HuH-7 (cell line): ENCODE measurements at regions not wholly inside any gene's neighbourhood (a gene's known extent, or its start where the extent isn't known, plus 50 kb on each side); places are given as distances from the start of the nearest gene placed in this dataset.
"Not testable (repeated sequence)": the region's sequence is repeated elsewhere in the genome, so short reads cannot be mapped to it uniquely, and the experiment has no call there.

Experiments used
- DNase-seq: peaks from one replicate; pipeline ENCODE4 v3.0.0; 2011; ENCODE audit warnings: low spot score

GRCh38 chr13:105847527-105848291 lies 687.8 kb downstream of the EFNB2 start:
- no peak for DNase-seq

GRCh38 chr13:105846923-105847322 lies 688.5 kb downstream of the EFNB2 start:
- no peak for DNase-seq

DNA sequence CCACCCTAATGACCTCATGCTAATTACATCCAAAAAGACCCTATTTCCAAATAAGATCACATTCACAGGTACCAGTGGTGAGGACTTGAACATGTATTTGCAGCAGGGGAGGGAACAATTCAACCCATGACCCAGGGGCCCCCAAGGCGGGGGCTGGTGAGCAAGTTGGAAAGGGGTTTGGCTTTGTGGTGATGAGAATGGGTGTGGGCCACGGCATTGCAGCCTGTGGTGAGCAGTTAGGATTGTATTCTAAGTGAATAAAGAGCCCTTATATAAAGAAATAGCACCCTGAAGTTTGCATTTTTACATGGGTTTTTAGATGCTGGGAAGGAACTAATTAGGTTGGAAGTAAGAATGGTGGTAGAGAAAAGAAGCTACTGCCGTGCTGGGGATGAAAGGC lies 694.2 kb downstream of the EFNB2 start:
- DNase-seq = no peak

- DNase-seq = no peak
Measured at GRCh38 chr13:105838231-105838630, 697.2 kb downstream of the EFNB2 start.

GRCh38 chr13:105837295-105837694 lies 698.2 kb downstream of the EFNB2 start:
- not testable (repeated sequence) for DNase-seq

DNA sequence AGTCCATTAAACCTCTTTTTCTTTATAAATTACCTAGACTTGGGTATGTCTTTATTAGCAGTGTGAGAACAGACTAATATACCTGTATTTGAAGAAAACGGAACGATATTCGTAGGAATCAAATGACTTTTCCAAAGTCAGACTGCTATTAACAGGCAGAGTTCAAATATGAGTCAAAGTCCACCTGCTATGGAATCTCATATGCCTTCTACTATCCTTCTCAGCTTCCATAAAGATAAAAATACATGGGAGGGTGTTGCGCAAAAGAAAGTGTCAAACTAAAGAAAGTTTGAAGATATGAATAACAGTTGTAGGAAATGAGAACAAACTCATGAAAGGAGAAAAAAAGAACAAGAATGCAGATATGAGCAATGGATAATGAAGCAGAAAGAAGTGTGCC lies 704.6 kb downstream of the EFNB2 start:
- DNase-seq = no peak

GRCh38 chr13:105827111-105827809 lies 708.2 kb downstream of the EFNB2 start:
- no peak for DNase-seq

DNA sequence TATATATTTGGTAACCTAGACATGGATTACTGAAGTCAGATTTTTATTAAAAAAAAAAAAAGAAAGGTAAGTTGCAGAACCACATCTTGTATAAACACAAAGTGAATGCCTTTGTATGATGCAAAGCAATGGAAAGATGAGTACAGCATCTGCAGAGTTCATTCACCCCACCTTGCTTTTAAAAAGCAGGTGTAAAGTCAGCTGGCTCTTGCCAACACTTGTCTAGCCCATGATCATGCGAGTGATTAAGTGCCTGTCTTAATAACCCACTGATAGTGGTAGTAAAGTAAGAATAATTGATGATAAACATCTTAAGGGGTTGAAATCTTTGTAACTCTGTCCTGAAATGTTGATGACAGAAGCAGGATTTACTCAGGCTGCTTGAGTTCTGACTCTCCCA lies 710.4 kb downstream of the EFNB2 start:
- DNase-seq = no peak

DNA sequence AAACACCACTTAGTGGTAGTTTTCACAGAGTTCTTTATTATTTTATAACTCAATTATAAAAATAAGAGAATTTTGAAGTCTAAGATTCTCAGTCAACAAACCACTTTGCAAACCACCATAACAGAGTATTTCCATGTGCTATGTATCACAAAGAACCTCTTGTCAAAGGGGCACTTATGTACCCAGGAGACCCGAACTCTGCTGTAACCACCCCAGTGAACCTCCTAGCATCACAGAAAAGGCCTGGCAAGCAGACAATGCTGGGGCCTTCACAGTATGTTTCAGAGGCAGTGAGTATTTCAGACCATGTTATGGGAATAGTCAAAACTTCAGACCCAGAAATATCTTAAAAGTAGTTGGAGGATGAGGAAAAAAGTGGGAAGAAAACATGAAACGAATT lies 714.1 kb downstream of the EFNB2 start:
- no peak for DNase-seq

- no peak for DNase-seq
Measured at GRCh38 chr13:105820415-105820814, 715.0 kb downstream of the EFNB2 start.

DNA sequence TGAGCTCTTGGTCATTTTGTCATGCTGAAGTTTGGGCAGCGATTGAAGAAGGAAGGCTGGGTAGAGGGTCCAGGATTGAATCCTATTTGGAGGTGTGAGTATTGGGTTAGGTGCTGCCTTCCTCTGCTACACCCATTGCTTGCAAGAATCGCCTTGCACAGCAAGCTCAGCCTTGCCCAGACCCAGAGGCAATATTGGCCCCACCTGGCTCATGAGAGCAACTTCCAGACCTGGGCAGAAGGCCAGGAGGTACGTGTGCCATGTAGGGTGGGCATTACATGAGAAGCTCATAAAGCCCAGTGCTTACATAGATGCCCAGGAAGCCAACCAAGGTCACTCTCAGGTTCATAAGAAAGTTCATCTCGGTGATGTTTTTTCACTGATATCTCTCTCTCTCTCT lies 718.0 kb downstream of the EFNB2 start:
- no peak for DNase-seq

DNA sequence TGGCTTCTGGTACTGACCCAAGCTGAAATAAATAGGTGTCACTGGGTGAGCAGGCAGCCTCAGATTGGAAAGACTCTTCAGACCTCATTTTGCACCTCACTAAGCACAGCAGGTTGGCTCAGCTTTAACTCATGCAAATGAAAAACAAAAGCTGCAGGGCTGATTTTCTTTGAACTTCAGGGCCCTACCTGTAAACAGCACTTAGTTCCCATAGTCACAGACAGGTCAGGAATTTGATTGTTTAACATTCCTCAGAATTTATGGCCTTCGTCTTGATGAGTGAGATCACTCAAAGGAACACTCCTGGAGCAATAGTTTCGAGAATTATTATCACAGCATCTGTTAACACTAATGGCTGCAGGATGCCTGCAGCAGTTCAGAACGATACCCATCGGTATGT lies 718.5 kb downstream of the EFNB2 start:
- DNase-seq = no peak

DNA sequence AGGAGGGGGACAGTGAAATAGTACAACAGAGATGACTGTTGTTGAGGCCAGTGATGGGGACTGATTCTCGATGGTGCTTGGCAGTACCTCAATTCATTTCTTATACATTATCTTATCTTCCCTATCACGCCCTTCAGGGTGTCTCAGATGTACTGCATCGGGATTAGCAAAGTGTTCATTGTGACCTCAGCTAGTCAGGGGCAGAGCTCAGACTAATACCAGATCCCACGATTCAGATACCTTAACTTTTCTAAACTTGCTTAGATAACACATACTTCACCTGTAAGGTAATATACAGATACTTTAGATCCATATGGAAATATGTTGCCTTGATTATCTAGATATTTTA lies 720.6 kb downstream of the EFNB2 start:
- DNase-seq = no peak

DNA sequence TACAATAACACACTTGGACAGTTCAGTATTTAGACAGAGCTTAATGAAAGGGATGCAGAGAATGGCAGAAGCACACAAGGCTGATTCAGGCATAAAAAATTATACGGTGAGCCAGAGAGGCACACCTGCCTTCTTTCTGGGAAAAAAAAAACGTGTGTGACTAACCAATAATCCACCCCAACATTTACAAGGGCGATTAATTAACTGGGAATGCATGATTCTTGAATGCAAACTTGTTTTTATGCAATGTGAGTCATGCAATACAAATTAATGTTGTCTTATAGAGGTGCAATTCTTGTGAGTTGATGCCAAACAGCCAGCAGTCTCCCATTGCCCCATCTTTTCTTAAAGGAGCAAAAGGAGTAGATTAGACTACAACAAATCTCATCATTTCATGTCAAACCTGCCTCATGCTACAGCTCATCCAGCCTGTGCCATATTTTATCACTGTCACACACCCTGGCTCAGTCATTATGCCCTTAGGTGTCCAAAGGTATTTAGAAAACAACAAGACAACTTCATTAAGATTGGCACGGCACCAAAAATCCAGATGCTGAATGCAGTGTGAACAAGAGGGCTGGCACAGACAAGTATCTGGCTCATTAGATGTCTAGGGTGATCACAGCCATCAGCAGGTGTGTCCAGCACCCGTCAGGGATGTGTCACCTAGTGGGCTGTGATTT lies 721.1 kb downstream of the EFNB2 start:
- DNase-seq = no peak

DNA sequence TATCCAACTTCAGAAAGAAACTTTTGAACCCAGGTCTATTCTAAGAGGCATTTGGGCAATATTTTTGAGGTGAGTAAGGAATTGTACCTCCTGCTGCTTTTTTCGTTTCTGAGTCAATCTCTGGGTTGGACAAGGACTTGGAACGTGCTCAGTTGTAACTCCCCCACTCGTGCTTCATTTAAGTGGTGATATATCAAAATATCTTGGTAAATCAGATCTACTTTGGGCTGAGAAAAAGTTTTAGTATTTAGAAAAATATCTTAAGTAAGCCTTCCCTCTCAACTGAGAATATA lies 728.9 kb downstream of the EFNB2 start:
- DNase-seq = no peak

DNA sequence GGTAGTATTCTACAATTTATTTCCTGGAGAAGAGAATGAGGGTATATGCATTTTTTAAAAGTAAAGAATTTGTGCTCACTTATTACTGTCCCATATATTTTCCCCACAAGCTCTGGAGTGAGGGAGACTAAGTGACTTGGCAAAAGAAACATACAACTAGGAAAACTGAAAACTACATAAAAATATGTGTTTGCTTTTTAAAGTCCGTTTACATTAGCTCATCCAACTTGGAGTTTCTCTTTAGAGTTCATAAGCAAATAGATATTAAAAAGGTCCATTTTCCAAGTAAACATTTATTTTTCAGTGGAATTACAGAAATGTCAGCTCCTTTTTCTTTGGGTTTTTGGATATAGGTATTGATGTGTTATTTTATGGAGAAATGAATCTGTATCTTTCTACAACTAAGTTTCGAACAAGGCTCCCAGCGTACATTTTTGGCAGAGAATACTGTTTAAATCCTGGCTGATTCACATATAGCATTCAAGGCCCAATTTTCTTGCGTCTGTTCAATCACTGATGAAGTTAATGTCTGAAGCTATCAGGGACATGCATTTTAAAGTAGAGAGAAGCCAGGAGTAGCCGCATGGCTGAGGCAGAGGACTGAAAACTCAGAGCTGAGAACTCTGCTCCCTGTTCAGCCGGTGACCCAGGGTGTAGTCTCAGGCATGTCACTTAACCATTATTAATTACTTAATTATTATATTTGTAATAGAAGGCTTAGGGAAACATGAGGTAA lies 729.4 kb downstream of the EFNB2 start:
- DNase-seq = no peak

DNA sequence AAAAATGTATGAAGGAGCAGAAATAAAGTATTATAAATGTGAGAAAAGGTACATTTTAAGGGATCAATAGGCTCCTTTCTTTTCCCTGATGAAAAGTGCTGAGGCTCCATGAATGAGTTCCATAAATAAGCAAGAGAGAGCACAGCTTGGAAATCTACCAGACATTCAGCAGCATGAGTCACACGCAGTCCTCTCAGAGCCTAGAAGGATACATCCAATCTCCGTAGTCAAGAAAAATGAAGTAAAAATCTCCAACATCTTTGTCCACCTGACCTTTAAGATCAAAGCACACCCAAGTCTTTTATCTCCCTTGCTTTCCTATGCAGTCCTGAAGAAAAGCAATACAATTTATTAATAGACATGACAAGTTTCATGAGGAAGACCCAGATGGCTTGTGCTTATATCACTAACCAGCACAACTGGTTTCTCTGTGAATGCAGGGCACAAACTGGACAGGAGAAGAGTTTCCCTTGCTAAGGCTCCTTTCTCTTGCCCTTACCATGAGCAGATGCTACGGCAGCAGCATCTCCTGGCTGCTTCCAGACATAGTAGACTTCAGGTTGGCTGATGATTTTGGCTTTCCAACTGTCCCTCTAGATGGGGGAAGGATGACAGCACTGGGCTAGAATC lies 730.8 kb downstream of the EFNB2 start:
- DNase-seq = no peak

DNA sequence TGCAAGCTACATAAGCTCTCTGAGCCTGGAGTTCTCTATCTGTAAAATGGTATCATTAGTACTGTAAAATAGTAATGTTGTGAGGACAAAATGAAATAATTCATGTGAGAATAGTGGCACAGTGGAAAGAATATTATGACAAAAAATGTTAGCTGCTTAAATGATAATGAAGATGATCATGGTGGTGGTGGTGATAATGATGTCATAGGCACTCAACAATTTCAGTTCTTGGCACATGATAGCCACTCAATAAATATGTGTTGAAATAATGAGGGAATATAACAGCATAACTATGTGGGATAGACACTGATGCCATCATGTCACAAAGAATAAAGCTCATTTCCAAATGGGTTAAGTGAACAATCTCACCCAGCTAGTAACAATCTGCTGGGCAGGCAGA lies 736.3 kb downstream of the EFNB2 start:
- DNase-seq = no peak

GRCh38 chr13:105798541-105798940 lies 736.9 kb downstream of the EFNB2 start:
- DNase-seq = no peak

- DNase-seq = no peak
Measured at GRCh38 chr13:105796081-105796480, 739.4 kb downstream of the EFNB2 start.

DNA sequence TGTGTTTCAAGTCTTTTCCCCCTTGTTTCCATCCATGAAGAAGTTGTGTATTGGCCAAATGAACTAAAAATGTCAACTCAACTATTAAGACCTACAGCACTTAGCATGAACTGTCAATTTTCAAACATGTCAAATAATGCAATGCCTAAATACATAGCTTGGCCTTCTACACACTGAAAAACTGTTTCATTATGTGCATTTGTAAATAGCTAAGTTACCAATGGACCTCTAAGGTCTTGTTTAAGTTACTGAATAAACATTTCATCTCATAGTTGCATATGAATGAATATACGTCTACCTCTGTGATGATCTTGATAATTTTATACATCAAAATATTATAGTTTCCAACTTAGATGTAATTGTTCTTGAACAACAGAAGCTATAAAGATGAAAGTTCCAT lies 744.5 kb downstream of the EFNB2 start:
- DNase-seq = no peak

- no peak for DNase-seq
Measured at GRCh38 chr13:105788530-105788929, 746.9 kb downstream of the EFNB2 start.
